DND-41 (cell line): ENCODE measurements at regions not wholly inside any gene's neighbourhood (a gene's known extent, or its start where the extent isn't known, plus 50 kb on each side); places are given as distances from the start of the nearest gene placed in this dataset.
"Not testable (repeated sequence)": the region's sequence is repeated elsewhere in the genome, so short reads cannot be mapped to it uniquely, and the experiment has no call there.

ENCODE experiments used
- EZH2 ChIP-seq: IDR thresholded peaks from 3 replicates; pipeline ENCODE4 v1.6.1; 2012; ENCODE audit warnings: borderline replicate concordance, low read depth, mild to moderate bottlenecking, moderate library complexity, low read length, inconsistent platforms; ENCODE audit not compliant: severe bottlenecking
- TF ChIP-seq, protein P1 (sequence below): IDR thresholded peaks from 2 replicates; pipeline ENCODE4 v1.5.1; 2012; ENCODE audit warnings: borderline replicate concordance, low read length, moderate library complexity, mild to moderate bottlenecking; ENCODE audit not compliant: poor library complexity, severe bottlenecking; ENCODE audit errors: extremely low read depth

DNA sequence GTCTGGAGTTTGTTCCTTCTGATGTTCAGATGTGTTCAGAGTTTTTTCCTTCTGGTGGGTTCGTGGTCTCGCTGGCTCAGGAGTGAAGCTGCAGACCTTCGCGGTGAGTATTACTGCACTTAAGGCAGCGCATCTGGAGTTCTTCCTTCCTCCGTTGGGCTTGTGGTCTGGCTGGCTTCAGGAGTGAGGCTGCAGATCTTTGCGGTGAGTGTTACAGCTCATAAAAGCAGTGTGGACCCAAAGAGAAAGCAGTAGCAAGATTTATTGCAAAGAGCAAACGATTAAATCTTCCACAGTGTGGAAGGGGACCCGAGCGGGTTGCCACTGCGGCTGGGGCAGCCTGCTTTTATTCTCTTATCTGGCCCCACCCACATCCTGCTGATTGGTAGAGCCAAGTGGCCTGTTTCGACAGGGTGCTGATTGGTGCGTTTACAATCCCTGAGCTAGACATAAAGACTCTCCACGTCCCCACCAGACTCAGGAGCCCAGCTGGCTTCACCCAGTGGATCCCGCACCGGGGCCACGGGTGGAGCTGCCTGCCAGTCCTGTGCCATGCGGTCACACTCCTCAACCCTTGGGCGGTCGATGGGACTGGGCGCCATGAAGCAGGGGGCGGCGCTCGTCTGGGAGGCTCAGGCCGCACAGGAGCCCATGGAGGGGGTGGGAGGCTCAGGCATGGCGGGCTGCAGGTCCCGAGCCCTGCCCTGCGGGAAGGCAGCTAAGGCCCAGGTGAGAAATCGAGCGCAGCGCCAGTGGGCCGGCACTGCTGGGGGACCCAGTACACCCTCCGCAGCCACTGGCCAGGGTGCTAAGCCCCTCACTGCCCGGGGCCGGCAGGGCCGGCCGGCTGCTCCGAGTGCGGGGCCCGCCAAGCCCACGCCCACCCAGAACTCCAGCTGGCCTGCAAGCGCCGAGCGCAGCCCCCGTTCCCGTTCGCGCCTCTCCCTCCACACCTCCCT, 315.3 kb upstream of the SGK1 start:
- TF ChIP-seq, protein P1, sequence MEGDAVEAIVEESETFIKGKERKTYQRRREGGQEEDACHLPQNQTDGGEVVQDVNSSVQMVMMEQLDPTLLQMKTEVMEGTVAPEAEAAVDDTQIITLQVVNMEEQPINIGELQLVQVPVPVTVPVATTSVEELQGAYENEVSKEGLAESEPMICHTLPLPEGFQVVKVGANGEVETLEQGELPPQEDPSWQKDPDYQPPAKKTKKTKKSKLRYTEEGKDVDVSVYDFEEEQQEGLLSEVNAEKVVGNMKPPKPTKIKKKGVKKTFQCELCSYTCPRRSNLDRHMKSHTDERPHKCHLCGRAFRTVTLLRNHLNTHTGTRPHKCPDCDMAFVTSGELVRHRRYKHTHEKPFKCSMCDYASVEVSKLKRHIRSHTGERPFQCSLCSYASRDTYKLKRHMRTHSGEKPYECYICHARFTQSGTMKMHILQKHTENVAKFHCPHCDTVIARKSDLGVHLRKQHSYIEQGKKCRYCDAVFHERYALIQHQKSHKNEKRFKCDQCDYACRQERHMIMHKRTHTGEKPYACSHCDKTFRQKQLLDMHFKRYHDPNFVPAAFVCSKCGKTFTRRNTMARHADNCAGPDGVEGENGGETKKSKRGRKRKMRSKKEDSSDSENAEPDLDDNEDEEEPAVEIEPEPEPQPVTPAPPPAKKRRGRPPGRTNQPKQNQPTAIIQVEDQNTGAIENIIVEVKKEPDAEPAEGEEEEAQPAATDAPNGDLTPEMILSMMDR: not testable (repeated sequence)
- not testable (repeated sequence) for TF ChIP-seq EZH2
